Lower lobe of right lung (tissue), 2 donors: ENCODE measurements at regions not wholly inside any gene's neighbourhood (a gene's known extent, or its start where the extent isn't known, plus 50 kb on each side); places are given as distances from the start of the nearest gene placed in this dataset.

Experiments
- ATAC-seq, 2 donors: fragments of 200-7000 bp; cut with Tn5 transposase; one replicate each; pipeline ENCODE4 v1.9.1; 2020 to 2022; ENCODE audit warnings: mild to moderate bottlenecking in 2 of 2, moderate library complexity in 2 of 2
- DNase-seq: peaks from one replicate; pipeline ENCODE4 v3.0.0-alpha.2; 2020
- H3K27ac ChIP-seq: fragments of 200-600 bp; one replicate; pipeline ENCODE4 v1.8.0; 2022
- H3K27me3 ChIP-seq: fragments of 200-600 bp; one replicate; pipeline ENCODE4 v1.8.0; 2022; ENCODE audit warnings: low read depth
- H3K36me3 ChIP-seq: fragments of 200-600 bp; one replicate; pipeline ENCODE4 v1.8.0; 2022; ENCODE audit warnings: mild to moderate bottlenecking
- H3K4me1 ChIP-seq: fragments of 200-600 bp; one replicate; pipeline ENCODE4 v1.8.0; 2022
- H3K4me3 ChIP-seq: fragments of 200-600 bp; one replicate; pipeline ENCODE4 v1.8.0; 2022; ENCODE audit warnings: mild to moderate bottlenecking
- H3K9me3 ChIP-seq: fragments of 200-600 bp; one replicate; pipeline ENCODE4 v1.8.0; 2022
- intact Hi-C: fragments of 100-400 bp; cut with DNase I; formaldehyde crosslinking; loops from one replicate; pipeline ENCODE4 v1.11.0; 2022
- TF ChIP-seq, protein P1 (sequence below): fragments of 200-600 bp; IDR thresholded peaks from one replicate; pipeline ENCODE4 v1.8.0; 2022; ENCODE audit warnings: antibody characterized with exemption, mild to moderate bottlenecking
- donor health status: DM: no; HTN: yes; CAD: no; lungs with severe emphysema.

GRCh38 chrX:43527801-43528200 is 128.3 kb upstream of the MAOA start:
- TF ChIP-seq, protein P1, sequence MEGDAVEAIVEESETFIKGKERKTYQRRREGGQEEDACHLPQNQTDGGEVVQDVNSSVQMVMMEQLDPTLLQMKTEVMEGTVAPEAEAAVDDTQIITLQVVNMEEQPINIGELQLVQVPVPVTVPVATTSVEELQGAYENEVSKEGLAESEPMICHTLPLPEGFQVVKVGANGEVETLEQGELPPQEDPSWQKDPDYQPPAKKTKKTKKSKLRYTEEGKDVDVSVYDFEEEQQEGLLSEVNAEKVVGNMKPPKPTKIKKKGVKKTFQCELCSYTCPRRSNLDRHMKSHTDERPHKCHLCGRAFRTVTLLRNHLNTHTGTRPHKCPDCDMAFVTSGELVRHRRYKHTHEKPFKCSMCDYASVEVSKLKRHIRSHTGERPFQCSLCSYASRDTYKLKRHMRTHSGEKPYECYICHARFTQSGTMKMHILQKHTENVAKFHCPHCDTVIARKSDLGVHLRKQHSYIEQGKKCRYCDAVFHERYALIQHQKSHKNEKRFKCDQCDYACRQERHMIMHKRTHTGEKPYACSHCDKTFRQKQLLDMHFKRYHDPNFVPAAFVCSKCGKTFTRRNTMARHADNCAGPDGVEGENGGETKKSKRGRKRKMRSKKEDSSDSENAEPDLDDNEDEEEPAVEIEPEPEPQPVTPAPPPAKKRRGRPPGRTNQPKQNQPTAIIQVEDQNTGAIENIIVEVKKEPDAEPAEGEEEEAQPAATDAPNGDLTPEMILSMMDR = no peak
- H3K36me3 ChIP-seq = no peaks in the 10 kb centered on the region
- intact Hi-C loops = no loop called here

DNA sequence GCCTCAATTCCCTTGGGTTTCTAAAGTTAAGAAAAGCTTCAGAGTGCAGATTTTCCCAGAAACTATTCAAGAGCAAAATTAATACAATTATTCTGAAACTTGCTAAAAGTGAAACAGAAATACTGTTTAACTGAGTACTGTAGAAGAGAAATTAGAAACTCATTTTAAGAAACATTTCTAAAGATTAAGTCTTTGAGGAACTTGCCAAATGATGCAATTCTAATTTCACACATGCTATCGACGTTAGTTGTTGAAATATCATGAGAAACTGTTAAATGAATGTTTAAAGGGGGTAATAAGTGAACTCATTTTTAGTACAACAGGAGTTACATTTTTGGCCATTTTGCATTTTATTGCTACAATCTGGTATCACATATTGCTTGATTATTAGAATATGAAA is 125.3 kb upstream of the MAOA start:
- intact Hi-C loops = no loop called here
- ATAC-seq (no peak), DNase-seq (no peak)
- Histone ChIP-seq H3K27ac (no peak overlapping the region), H3K9me3 (no peaks in the 10 kb centered on the region), H3K4me3 (no peak overlapping the region), H3K27me3 (no peaks in the 10 kb centered on the region), H3K4me1 (no peaks in the 10 kb centered on the region), H3K36me3 (no peaks in the 10 kb centered on the region)
- TF ChIP-seq, protein P1 = no peak

More at GRCh38 chrX:43527801-43528200, 128.3 kb upstream of the MAOA start:
- peak in 1 of 2 donors; percentile 11 for ATAC-seq
- H3K27ac ChIP-seq = no peak overlapping the region
- H3K4me3 ChIP-seq = no peak overlapping the region
- H3K27me3 ChIP-seq = no peaks in the 10 kb centered on the region
- H3K4me1 ChIP-seq = no peaks in the 10 kb centered on the region
- no peak for DNase-seq
- no peaks in the 10 kb centered on the region for H3K9me3 ChIP-seq

DNA sequence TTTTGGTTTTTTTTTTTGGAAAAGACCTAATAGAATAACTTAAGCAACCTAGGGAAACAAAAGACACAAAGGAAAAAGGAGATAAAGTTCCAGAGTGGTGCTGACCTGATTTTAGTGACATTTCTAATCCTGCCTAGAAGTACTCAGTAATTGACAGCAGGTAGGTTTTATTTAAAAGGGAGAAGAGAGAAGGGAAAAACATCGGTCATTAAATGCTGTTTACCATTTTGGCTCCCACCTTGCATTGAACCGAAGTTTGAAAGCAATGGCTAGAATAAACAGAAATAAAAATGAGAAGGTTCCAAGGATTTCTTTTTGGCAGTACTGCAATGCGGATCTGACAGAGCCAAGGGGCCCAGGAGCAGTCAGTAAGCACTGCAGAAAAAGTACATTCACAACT is 115.8 kb upstream of the MAOA start:
- no peaks in the 10 kb centered on the region for H3K36me3 ChIP-seq
- intact Hi-C loops = no loop called here
- no peak for ATAC-seq

GRCh38 chrX:43551590-43551989 is 104.5 kb upstream of the MAOA start:
- Histone ChIP-seq H3K36me3 (no peaks in the 10 kb centered on the region), H3K27ac (no peak overlapping the region), H3K27me3 (no peaks in the 10 kb centered on the region), H3K9me3 (no peaks in the 10 kb centered on the region), H3K4me3 (no peak overlapping the region), H3K4me1 (peaks cover 7% of the 10 kb centered on the region)
- DNase-seq (no peak), ATAC-seq (no peak)
- TF ChIP-seq, protein P1 = no peak
- intact Hi-C loops = loop anchor here (10.0 kb wide), 1 partner anchor 197 kb away; no protein-coding TSS in a partner anchor

More for the DNA sequence above, 115.8 kb upstream of the MAOA start:
- TF ChIP-seq, protein P1 = no peak
- no peak overlapping the region for H3K4me3 ChIP-seq
- DNase-seq = no peak
- H3K27me3 ChIP-seq = no peaks in the 10 kb centered on the region
- H3K27ac ChIP-seq = no peak overlapping the region
- no peaks in the 10 kb centered on the region for H3K9me3 ChIP-seq
- no peaks in the 10 kb centered on the region for H3K4me1 ChIP-seq

DNA sequence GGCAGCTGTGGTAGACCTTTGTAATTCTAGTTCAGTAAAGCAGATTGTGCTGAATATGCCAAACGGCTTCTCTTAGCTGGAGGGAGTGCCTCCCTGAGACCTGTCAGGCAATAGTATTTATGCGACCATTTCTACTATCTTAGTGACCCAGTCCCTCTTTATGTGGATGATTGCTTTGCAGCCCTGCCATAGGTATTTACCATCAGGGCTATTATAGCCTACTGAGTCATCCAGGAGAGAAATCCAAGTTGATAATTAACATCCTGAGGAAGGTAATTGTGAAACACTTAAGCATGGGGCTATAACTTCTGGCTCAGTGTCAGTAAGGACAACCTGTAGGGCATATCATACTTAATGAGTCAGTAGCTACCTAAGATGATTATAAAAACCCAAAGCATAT is 103.9 kb upstream of the MAOA start:
- no peak overlapping the region for H3K4me3 ChIP-seq
- no peaks in the 10 kb centered on the region for H3K27me3 ChIP-seq
- ATAC-seq = peak in 1 of 2 donors; percentile 76
- no peaks in the 10 kb centered on the region for H3K36me3 ChIP-seq
- H3K9me3 ChIP-seq = no peaks in the 10 kb centered on the region
- peaks cover 7% of the 10 kb centered on the region for H3K4me1 ChIP-seq
- no peak for DNase-seq
- intact Hi-C loops = loop anchor here (10.0 kb wide), 1 partner anchor 197 kb away; no protein-coding TSS in a partner anchor
- no peak overlapping the region for H3K27ac ChIP-seq
- TF ChIP-seq, protein P1 = no peak

DNA sequence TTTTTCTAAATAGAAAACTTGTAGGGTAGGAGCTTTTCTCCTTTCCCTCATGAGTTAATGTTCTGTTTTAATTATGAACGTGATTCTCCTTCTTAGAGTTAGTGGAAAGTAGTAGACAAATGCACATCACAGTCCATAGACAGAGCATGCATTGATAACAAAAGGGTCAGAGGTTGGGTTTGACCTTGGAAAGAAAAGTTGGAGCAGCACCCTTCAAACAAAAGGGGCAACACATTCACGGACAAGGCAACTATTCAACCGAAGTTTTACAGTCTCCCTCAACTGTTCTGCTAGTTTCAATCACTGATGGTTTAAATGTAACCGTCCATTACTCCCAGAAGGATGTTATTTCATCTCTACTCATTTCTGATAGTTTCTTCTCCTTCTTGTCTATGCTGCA is 103.4 kb upstream of the MAOA start:
- Histone ChIP-seq H3K27me3 (no peaks in the 10 kb centered on the region), H3K4me1 (peaks cover 7% of the 10 kb centered on the region), H3K9me3 (no peaks in the 10 kb centered on the region), H3K27ac (no peak overlapping the region), H3K4me3 (no peak overlapping the region), H3K36me3 (no peaks in the 10 kb centered on the region)
- no peak for DNase-seq
- TF ChIP-seq, protein P1 = no peak
- intact Hi-C loops = loop anchor here (10.0 kb wide), 1 partner anchor 198 kb away; no protein-coding TSS in a partner anchor
- no peak for ATAC-seq
